Right lobe of liver (tissue), 4 donors: ENCODE measurements at regions not wholly inside any gene's neighbourhood (a gene's known extent, or its start where the extent isn't known, plus 50 kb on each side); places are given as distances from the start of the nearest gene placed in this dataset.

ENCODE experiments used
- POLR2A ChIP-seq: fragments of 450-650 bp; IDR thresholded peaks from one replicate; pipeline ENCODE4 v1.6.1; 2017; ENCODE audit warnings: antibody characterized with exemption, mild to moderate bottlenecking
- TF ChIP-seq, protein P1 (sequence below), 4 donors: fragments of 200-600 bp in 3 of 4; fragments of 450-650 bp in 1 of 4; IDR thresholded peaks; one replicate each; pipeline versions ENCODE4 v1.5.1 to v1.8.0; 2016 to 2022; ENCODE audit warnings: antibody characterized with exemption in 4 of 4, mild to moderate bottlenecking in 2 of 4
- donor health status: DM: no; HTN: no; CAD: no.
- donor health status: DM: no; HTN: no; CAD: no.
- donor health status: DM: no; HTN: yes; CAD: no.

DNA sequence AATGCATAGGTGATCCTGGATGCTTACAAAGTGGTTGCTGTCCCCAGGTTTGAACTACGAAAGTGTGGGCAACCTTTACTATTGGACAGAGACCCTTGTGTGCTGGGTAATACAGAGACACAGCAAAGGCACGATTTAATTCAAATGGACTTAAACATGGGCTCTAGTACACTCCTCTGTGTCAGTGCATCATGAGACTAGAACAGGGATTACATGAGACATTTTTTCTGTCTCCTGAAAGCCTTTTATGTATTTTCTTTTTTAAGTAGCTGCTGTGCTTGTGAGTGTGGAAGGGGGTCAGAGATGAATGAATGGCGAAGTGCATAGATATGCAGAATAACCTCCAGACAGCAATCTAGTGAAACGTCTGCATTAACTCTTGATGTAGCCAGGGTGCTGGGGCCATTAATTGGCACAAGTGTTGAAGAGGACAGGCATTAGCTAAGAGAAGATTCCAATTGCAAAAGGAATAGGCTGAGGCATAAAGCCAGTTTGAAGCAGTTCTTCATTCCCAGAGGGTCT is 218.4 kb downstream of the STIM2 start:
- TF ChIP-seq, protein P1, sequence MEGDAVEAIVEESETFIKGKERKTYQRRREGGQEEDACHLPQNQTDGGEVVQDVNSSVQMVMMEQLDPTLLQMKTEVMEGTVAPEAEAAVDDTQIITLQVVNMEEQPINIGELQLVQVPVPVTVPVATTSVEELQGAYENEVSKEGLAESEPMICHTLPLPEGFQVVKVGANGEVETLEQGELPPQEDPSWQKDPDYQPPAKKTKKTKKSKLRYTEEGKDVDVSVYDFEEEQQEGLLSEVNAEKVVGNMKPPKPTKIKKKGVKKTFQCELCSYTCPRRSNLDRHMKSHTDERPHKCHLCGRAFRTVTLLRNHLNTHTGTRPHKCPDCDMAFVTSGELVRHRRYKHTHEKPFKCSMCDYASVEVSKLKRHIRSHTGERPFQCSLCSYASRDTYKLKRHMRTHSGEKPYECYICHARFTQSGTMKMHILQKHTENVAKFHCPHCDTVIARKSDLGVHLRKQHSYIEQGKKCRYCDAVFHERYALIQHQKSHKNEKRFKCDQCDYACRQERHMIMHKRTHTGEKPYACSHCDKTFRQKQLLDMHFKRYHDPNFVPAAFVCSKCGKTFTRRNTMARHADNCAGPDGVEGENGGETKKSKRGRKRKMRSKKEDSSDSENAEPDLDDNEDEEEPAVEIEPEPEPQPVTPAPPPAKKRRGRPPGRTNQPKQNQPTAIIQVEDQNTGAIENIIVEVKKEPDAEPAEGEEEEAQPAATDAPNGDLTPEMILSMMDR (IDR thresholded peaks at IDR 0.05) = no peak
- no peak for TF ChIP-seq POLR2A
